ENCODE measurements at regions not wholly inside any gene's neighbourhood (a gene's known extent, or its start where the extent isn't known, plus 50 kb on each side); places are given as distances from the start of the nearest gene placed in this dataset.

GRCh38 chr5:5573798-5574380, 151.4 kb downstream of the ICE1 start:
- peak; percentile 9; the same call in 1 of the 2 replicates for ATAC-seq
- H3K36me3 Mint-ChIP-seq = no peaks in the 10 kb centered on the region
- CTCF ChIA-PET = interaction anchor here (0.8 kb wide), 1 partner anchor 77 kb away, joined by 3 read pairs; no protein-coding TSS in a partner anchor
- H3K27ac Mint-ChIP-seq = no peak overlapping the region
- TF ChIP-seq ATF1 (CRISPR knock-in tag; IDR thresholded peaks at IDR 0.05) (no peak), E2F5 (CRISPR knock-in tag; IDR thresholded peaks at IDR 0.05) (no peak), MYBL2 (CRISPR knock-in tag; IDR thresholded peaks at IDR 0.05) (no peak), OVOL2 (CRISPR knock-in tag; IDR thresholded peaks at IDR 0.05; ENCODE audit: borderline replicate concordance) (no peak), ETV6 (CRISPR knock-in tag; IDR thresholded peaks at IDR 0.05) (no peak), HMGA2 (CRISPR knock-in tag; IDR thresholded peaks at IDR 0.05) (no peak), CREM (CRISPR knock-in tag; IDR thresholded peaks at IDR 0.05) (no peak), ZNF281 (CRISPR knock-in tag; IDR thresholded peaks at IDR 0.05) (no peak), E2F1 (CRISPR knock-in tag; IDR thresholded peaks at IDR 0.05) (no peak), PRDM15 (CRISPR knock-in tag; IDR thresholded peaks at IDR 0.05) (no peak), GABPB1 (CRISPR knock-in tag; IDR thresholded peaks at IDR 0.05) (no peak), ZNF425 (CRISPR knock-in tag; conservative IDR thresholded peaks at IDR 0.05) (no peak)
- peaks cover 10% of the 10 kb centered on the region for H3K9me3 Mint-ChIP-seq
- POLR2A ChIA-PET = no interaction called here
- DNase-seq (ENCODE audit: low spot score) = no peak
- peaks cover 4% of the 10 kb centered on the region; the same call in 1 of the 2 replicates for H3K27me3 Mint-ChIP-seq (ENCODE audit: low read depth)
- H3K4me1 Mint-ChIP-seq = peaks cover 27% of the 10 kb centered on the region
- no peak overlapping the region for H3K4me3 Mint-ChIP-seq

- ATAC-seq = no peak; the same call in 1 of the 2 replicates
- no peak for TF ChIP-seq OVOL2 (CRISPR knock-in tag; IDR thresholded peaks at IDR 0.05; ENCODE audit: borderline replicate concordance)
- no peak for TF ChIP-seq MYBL2 (CRISPR knock-in tag; IDR thresholded peaks at IDR 0.05)
- no peak for TF ChIP-seq ZNF423 (CRISPR knock-in tag; IDR thresholded peaks at IDR 0.05)
- no peak for TF ChIP-seq NFATC4 (CRISPR knock-in tag; IDR thresholded peaks at IDR 0.05)
- no peak for TF ChIP-seq ZBTB21 (CRISPR knock-in tag; IDR thresholded peaks at IDR 0.05; ENCODE audit: borderline replicate concordance)
- TF ChIP-seq ZNF317 (CRISPR knock-in tag; IDR thresholded peaks at IDR 0.05; ENCODE audit: borderline replicate concordance, low read depth) = no peak
- TF ChIP-seq STAT6 (CRISPR knock-in tag; conservative IDR thresholded peaks at IDR 0.05; ENCODE audit: low read depth) = no peak
- no peak for TF ChIP-seq TP53 (CRISPR knock-in tag; IDR thresholded peaks at IDR 0.05)
- no peak for TF ChIP-seq CBFB (CRISPR knock-in tag; IDR thresholded peaks at IDR 0.05; ENCODE audit: low read depth)
Observed at GRCh38 chr5:5572976-5573797, 150.7 kb downstream of the ICE1 start.

More at GRCh38 chr5:5572976-5573797, 150.7 kb downstream of the ICE1 start:
- ChIA-PET POLR2A (no interaction called here), CTCF (no interaction called here)
- Mint-ChIP-seq H3K27ac (no peak overlapping the region), H3K9me3 (peaks cover 10% of the 10 kb centered on the region), H3K4me1 (peaks cover 27% of the 10 kb centered on the region), H3K27me3 (ENCODE audit: low read depth) (peaks cover 4% of the 10 kb centered on the region; the same call in 1 of the 2 replicates), H3K4me3 (no peak overlapping the region), H3K36me3 (no peaks in the 10 kb centered on the region)
- no peak for DNase-seq (ENCODE audit: low spot score)
